GM19463 (cell line): ENCODE measurements at regions not wholly inside any gene's neighbourhood (a gene's known extent, or its start where the extent isn't known, plus 50 kb on each side); places are given as distances from the start of the nearest gene placed in this dataset.

ENCODE experiments used
- ATAC-seq: cut with Tn5 transposase; IDR thresholded peaks from one replicate; pipeline ENCODE4 v1.9.1; 2021; ENCODE audit warnings: mild to moderate bottlenecking, moderate library complexity; ENCODE audit not compliant: unreplicated experiment

- ATAC-seq, result no peak
Observed at GRCh38 chr2:60329225-60329624, 224.2 kb downstream of the BCL11A start.

DNA sequence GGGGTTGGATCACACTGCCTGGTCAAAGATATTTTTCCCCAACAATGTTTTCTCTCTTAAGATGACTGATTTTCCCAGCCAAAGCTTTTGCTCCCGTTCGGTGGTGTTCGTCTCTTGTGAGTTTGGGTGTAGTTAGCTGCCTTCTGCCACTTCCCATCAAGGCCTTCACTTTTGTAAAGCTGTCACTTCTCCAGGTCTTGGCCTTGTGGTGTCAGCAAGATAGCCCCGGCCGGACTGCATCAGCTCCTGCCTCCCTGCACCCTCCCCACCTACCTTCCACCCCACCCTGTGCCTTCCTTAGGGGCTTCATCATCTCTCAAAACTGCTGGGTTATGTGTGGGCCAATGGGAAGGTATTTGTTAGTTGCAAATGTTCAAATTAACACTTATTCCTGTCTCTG, 228.9 kb downstream of the BCL11A start:
- ATAC-seq, result no peak

DNA sequence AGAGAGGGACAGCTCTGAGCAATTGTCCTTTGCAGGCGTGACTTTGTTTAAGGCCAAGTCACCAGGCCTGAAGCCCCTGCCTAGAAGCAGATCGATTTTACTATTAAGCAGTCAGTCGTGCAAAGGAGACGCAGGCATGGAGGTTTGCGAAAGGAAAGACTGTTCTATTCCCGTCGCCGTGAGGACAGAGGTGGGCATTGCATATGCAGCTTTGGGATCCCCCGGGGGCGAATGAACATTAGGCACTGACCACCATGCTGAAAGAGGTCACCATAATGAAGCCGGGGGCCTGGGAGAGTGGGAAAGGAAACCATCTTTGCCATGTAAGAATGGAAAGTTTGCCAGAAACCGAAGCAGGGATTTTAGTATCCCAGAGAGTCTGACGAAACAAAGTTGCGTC, 231.6 kb downstream of the BCL11A start:
- ATAC-seq, result no peak

DNA sequence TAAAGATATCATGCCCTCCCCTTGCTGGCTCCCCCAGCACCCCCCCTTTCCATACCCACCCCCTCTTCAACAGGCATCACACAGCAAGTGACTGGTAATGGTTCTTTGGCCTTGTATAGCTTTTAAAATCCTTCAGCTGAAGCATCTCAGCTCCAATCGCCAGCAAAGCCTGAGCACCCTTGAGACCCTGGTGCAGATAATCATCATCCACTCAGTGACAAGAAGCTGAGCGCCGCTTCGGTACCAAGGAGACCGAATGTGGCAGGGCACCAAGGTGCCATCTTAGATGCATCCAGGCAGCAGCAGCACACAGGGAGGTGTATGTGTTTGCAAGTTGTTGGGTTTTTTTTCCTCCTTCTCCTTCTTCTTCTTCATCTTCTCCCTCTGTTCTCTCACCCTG, 232.7 kb downstream of the BCL11A start:
- ATAC-seq, result no peak

GRCh38 chr2:60319031-60319547, 234.4 kb downstream of the BCL11A start:
- ATAC-seq, result no peak

GRCh38 chr2:60318544-60318943, 234.9 kb downstream of the BCL11A start:
- no peak for ATAC-seq

GRCh38 chr2:60317844-60318243, 235.6 kb downstream of the BCL11A start:
- ATAC-seq, result peak; percentile 64

- ATAC-seq, result no peak
Observed at GRCh38 chr2:60317034-60317386, 236.4 kb downstream of the BCL11A start.

DNA sequence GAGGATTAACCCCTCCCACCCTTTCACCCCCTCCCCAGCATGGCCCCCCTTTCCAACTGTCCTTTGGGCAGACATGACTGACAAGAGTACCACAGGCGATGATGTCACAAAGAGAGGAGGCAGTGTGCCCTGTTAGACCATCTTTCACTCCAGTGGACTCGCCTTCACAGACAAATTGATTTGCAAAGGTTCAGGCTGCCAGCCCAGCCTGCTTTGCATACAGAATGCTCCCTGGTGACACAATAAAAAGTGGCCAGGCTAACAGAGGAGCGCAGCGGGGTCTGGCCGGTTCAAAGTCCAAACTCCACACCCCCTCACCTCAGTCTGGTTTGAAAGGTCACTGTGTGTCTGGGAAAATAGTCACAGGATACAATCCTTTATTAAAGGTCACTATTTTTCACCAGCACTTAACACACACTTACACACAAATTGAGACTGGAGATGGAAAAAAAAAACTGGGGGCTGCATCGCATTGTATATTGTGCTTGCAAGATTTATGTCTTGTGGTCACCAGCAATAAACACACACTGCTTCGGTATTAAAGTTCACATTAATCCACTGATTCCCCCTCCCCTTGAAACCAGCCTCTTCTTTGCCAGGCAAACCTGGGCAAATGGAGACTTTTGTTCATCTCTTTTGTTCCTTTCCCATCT, 236.9 kb downstream of the BCL11A start:
- ATAC-seq, result peak; percentile 34

- ATAC-seq, result no peak
Observed at GRCh38 chr2:60313470-60314172, 239.8 kb downstream of the BCL11A start.

DNA sequence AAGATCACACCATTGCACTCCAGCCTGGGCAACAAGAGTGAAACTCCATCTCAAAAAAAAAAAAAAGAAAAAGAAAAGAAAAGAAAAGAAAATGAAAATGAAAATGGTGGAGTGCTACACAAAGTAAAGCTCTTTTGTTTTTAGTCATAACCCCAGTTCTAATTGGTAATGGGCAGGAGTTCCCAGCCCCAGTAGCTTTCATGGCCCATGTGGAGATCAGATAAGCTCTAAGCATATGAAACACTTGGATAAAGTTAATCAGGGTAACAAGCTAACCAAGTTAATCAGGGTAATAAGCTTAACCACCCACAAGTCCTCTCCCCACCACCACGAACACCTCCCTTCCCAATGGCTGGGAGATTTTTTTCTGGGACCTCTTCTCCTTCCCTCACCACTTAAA, 240.8 kb downstream of the BCL11A start:
- peak; percentile 60 for ATAC-seq

GRCh38 chr2:60311524-60311923, 241.9 kb downstream of the BCL11A start:
- peak; percentile 37 for ATAC-seq

DNA sequence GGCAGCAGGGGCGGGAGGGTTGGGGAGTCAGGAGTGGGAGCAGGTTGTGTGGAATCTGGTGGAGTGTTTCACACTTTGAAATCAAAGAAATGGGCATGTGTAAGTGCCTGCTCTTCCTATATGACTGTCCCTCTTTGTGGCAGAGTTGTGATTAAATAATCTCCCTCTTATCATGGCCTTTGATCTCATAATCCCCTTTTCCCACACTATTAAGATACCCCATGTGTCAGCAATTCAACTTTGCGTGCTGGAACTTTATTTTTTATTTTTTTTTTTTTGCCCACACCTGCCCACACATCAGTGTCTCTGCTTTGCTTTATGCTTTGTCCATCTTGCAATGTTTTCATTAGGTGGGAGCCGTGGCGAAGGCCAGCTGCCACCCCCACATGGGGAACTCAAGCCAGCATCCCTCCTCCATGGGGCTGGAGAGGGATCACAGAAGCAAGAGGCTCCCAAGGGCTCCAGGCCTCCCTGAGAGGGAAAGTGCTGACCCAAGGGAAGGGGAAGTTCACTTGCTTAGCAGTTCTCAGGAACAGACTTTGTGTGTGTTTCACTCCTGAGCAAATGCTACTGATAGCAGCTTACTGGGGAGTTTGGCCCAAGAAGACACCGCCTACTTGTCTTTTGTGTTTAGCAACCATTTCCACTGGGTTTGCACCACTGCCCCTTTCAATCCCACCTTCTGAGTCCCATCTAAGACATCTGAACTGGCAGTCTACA, 243.4 kb downstream of the BCL11A start:
- ATAC-seq, result no peak

DNA sequence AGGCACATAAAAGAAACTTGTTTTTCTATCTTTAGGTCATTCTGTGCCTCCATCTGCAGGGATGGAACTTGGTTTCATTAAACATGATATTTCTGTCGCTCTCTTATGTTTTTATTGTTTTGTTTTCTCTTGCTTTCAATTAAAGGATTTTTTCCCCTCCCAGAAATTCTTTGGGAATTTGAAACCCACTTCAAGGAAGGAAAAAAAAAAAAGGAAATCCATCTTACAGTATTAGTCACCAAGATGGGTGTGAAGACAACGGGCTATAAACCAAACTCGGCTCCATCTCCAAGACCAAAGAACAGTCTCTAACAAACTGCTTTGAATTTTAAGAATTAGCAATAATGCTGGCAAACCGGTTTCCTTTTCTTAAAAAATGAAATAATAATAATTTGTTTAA, 244.1 kb downstream of the BCL11A start:
- ATAC-seq, result no peak

GRCh38 chr2:60306267-60306861, 247.1 kb downstream of the BCL11A start:
- ATAC-seq, result no peak

- no peak for ATAC-seq
Observed at GRCh38 chr2:60303680-60304079, 249.8 kb downstream of the BCL11A start.

DNA sequence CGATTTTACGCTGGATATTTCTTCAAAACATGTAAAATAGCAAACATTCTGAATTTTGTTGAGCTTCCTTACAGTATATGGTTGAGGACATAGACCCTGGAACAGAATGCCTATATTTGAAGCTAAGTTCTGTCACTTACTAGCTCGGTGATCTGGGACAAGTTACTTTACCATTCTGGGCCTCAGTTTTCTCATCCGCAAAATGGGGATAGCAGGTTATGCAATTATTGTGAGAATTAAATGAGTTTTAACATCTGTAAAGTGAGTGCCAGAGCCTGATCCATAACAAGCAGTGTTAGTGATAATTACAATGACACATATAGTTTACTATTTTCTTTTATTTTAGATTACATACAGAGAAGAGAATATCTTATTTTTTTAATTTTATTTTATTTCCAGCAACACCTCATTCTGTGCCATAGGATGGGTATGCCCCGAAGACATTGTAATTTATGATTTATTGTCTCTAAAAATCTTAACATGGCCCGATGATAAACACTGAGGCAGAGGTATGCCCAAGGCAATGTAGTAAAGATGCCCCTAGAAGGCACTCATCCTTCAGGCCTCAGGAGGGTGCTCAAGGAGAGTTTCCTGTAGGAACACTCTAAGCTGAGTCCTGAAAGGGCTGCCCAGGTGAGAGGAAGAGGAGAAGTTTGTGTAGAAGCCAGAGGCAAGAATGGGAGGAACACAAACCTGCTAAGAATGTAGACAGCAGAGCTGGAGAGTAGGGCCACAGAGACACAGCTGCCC, 250.9 kb downstream of the BCL11A start:
- ATAC-seq, result no peak

- no peak for ATAC-seq
Observed at GRCh38 chr2:60301726-60302125, 251.7 kb downstream of the BCL11A start.

DNA sequence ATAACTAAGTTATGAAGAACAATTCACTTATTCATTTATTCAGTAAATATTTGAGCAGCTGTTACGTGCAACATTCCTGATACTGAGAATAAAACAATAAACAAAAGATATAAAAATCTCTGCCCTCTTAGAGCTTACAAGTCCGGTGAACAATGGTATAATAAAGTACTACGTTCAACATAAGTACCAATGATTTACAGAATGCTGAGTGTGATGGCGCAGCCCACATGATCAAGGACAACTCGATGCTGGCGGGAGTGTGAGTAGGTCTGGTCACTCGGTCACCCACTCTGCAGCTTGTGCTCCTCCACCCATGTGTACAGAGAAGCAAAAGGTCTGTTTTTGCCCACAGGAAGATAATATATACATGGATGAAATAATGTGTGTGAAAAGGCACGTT, 254.3 kb downstream of the BCL11A start:
- no peak for ATAC-seq

DNA sequence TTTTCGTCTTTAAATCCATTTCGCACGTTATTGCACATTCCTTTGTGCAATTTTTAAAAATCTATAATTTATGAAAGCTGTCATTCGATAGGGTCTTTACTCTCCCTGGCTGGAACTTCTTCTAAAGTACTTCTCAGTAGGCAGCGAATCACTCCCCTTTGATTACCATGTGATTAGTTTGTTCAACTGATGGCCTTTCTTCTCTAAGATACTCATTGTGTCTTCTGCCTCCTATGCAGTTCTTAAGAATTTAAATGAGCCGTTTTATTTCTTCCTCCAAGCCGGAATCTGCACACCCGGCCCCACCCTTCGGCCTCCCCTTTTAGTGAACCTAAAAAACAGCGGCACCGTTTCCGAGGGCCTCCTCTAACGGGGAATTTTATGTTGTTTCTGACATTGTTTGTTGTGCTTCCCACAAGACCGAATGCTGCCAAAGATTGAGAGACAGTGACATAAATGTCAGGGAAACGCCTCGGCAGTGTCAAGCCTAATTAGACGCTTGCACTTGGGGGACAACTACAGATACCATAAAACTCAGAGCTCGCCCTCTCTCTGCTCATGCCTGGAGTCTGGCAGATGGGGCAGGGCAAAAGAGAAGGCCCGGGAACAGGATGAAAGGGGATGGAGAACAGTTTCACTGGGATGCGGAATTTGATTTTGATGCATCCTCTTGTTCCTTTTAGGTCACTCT, 255.3 kb downstream of the BCL11A start:
- ATAC-seq, result no peak
